Mononuclear cell (primary cell): ENCODE measurements at regions not wholly inside any gene's neighbourhood (a gene's known extent, or its start where the extent isn't known, plus 50 kb on each side); places are given as distances from the start of the nearest gene placed in this dataset.

ENCODE experiments used
- H3K27me3 ChIP-seq: 2 replicates; pipeline ENCODE4 v1.6.0; 2011; ENCODE audit warnings: low read length, control low read depth; ENCODE audit not compliant: insufficient read depth
- H3K4me1 ChIP-seq: 2 replicates; pipeline ENCODE4 v1.5.1; 2011; ENCODE audit warnings: mild to moderate bottlenecking, low read length, control low read depth; ENCODE audit not compliant: insufficient read depth
- H3K4me3 ChIP-seq: 2 replicates; pipeline ENCODE4 v1.5.1; 2011; ENCODE audit warnings: mild to moderate bottlenecking, low read length, moderate library complexity
- H3K9me3 ChIP-seq: 2 replicates; pipeline ENCODE4 v1.5.1; 2011; ENCODE audit warnings: low read depth, mild to moderate bottlenecking, control low read depth, low read length

- Histone ChIP-seq H3K4me3 (no peak overlapping the region), H3K4me1 (peaks cover 43% of the 10 kb centered on the region), H3K9me3 (no peaks in the 10 kb centered on the region), H3K27me3 (no peaks in the 10 kb centered on the region)
These were observed 165.8 kb downstream of the KCTD12 start for GRCh38 chr13:76720416-76720815.

GRCh38 chr13:76719955-76720354 lies 166.2 kb downstream of the KCTD12 start:
- H3K4me1 ChIP-seq: peaks cover 40% of the 10 kb centered on the region
- H3K4me3 ChIP-seq: no peak overlapping the region
- H3K27me3 ChIP-seq: no peaks in the 10 kb centered on the region
- no peaks in the 10 kb centered on the region for H3K9me3 ChIP-seq

DNA sequence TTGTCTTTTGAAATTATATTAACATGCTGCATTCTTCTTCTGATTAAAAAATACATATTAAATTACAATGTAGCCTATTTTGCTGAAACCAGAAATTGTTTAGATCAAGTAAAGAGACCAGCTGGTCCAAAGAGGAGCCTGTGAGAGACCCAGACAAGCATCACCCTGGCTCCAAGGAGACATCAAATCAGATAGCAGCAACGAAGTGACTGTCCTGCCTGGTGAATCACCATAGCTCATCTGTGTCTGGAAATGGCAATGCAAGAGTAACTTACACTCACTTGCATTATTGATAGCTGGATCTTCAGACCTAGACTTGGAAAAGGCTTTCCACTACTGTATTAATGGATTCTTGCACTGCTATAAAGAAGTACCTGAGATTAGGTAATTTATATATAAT lies 169.1 kb downstream of the KCTD12 start:
- Histone ChIP-seq H3K27me3 (no peaks in the 10 kb centered on the region), H3K9me3 (no peaks in the 10 kb centered on the region), H3K4me3 (no peak overlapping the region), H3K4me1 (peaks cover 17% of the 10 kb centered on the region)

- Histone ChIP-seq H3K27me3 (no peaks in the 10 kb centered on the region), H3K4me1 (peaks cover 22% of the 10 kb centered on the region), H3K4me3 (no peak overlapping the region), H3K9me3 (no peaks in the 10 kb centered on the region)
These were observed 170.6 kb downstream of the KCTD12 start for GRCh38 chr13:76715621-76716020.

DNA sequence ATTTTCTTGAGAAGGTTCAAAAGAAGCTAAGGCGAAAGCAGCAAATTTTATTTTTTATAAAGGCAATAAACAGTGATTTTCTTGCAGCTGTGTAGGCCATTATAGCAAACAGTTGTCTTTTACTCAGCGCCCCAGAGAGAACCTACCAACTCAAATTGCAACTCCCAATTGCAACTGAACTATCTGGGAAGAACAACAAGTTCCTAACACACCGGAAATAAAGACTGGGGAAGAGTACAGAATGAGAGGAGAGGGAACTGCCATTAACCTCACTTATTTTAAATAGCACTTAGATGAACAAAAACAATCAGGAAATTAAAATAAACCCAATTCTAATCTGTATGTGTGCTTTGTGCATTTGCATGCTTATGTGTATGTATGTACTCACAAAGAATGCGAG lies 171.1 kb downstream of the KCTD12 start:
- H3K4me3 ChIP-seq: no peak overlapping the region
- peaks cover 19% of the 10 kb centered on the region for H3K4me1 ChIP-seq
- H3K27me3 ChIP-seq: no peaks in the 10 kb centered on the region
- no peaks in the 10 kb centered on the region for H3K9me3 ChIP-seq

DNA sequence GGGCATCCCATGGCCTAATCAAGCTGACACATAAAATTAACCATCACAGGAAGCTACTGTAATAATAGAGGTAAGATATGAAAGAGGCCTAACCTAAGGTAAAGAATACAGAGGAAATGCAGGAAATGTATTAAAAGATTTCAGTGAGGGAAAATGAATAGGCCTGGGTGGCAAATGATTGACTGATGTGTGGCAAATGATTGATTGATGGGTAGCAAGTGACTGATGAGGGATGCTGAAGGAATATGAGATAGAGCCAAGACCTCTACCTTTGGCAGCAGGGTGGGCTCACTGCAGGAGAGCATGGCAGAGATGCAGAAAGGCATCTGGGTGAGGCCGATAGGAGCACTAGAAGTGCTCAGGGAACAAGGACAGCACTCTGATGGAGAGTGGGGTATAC lies 172.9 kb downstream of the KCTD12 start:
- H3K9me3 ChIP-seq: no peaks in the 10 kb centered on the region
- H3K27me3 ChIP-seq: no peaks in the 10 kb centered on the region
- no peak overlapping the region for H3K4me3 ChIP-seq
- H3K4me1 ChIP-seq: peaks cover 17% of the 10 kb centered on the region

DNA sequence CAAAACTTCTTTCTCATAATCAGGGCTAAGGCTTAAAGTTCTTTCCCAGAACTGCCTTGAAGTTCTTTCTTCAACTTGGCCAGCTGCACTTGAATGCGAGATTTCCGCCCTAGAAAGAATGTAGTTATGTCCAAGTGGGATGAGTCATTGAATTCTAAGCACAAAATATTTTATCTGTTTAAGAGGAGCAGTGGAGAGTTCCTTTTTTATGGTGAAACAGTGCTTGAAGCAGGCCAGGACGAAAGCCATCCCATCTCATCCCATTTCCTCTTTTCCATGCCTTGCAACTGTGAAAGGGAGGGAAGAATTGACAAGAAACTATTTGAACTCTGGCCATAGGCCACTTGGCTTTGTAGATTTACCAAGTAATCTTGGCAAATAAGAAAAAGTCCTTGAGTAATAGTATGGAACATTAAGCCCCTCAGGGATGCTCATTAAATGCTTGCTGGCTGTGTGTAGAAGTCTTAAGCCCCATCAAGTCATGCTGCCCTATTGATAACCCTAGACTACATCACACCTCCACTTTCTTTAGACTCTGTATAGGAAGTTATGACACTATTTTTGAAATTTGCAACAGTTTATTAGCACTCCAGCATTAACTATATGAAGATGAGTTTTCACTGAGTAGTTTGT lies 174.5 kb downstream of the KCTD12 start:
- Histone ChIP-seq H3K4me1 (peaks cover 17% of the 10 kb centered on the region), H3K27me3 (no peaks in the 10 kb centered on the region), H3K9me3 (no peaks in the 10 kb centered on the region), H3K4me3 (no peak overlapping the region)

GRCh38 chr13:76709851-76710250 lies 176.4 kb downstream of the KCTD12 start:
- H3K9me3 ChIP-seq: no peaks in the 10 kb centered on the region
- no peak overlapping the region for H3K4me3 ChIP-seq
- H3K4me1 ChIP-seq: peaks cover 17% of the 10 kb centered on the region
- no peaks in the 10 kb centered on the region for H3K27me3 ChIP-seq

DNA sequence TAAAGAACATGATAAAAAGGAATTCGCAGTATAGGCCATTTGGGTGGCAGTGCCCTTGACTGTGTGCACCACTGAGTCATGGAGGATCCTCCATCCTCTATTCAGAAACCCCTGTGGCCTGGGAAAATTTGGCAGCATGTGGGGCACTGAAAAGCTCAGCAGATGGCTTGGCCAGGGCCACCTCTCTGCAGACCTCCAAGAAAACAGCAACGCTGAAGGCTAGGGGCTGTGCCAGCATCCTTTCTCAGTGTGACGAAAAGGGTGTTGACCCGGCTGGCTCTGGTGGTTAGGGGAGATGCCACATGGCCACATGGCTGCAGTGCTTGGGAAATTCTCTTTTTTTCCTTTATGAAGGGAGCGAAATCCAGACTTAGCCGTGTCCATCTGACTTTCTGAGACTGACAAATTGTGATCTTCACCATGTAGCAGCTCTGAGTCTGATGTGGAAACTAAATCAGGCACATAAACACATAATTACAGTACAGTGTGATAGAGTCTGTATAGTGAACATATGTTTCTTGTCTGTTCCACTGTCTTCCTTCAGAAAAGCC lies 178.0 kb downstream of the KCTD12 start:
- Histone ChIP-seq H3K4me3 (no peak overlapping the region), H3K27me3 (no peaks in the 10 kb centered on the region), H3K4me1 (peaks cover 17% of the 10 kb centered on the region), H3K9me3 (no peaks in the 10 kb centered on the region)

DNA sequence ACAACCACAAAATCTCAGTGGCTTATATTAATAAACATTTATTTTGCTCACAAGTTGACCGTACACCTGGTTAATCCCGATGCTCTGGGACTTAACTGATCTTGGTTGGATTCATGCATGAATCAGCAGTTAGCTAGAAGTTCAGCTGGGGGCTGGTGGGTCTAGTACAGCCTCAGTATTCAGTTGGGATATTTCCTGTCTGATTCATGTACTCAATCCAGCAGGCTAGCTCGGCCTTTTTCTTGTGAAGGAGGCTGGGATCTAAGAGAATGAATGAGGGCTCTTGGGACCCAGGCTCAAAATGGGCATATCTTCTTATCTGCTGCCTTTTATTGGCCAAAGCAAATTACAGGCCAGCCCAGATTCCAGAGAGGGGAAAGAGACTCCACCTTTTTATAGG lies 178.8 kb downstream of the KCTD12 start:
- no peaks in the 10 kb centered on the region for H3K27me3 ChIP-seq
- H3K4me1 ChIP-seq: peaks cover 17% of the 10 kb centered on the region
- H3K4me3 ChIP-seq: no peak overlapping the region
- H3K9me3 ChIP-seq: no peaks in the 10 kb centered on the region

DNA sequence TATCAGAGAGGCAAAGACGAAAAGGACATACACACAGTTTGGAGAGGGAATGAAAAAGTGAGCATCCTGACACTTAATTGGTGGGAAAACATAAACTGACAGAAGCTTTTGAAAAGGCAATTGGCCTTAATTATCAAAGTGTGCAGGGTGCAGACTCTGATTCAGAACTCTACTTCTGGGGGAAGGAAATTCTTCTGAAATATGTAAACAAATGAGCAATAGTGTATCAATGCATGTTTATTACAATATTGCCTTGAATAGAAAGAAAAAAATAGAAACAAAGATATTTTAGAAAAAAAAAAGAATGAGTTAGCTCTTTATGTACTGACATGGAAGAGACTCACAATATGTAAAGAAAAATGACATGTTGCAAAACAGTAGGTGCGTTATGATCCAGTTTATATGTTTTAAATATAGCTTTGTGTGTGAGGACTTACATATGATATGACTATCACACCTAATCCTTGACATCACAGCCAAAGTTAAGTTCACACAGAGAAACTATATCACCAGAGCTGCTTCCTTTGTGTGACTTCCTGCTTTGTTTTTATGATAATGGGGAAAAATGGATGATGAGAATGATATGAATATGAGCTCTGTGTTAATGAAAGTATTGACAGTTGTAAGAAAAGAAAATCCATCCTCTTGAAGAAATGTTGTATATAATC lies 182.4 kb downstream of the KCTD12 start:
- Histone ChIP-seq H3K27me3 (no peaks in the 10 kb centered on the region), H3K4me3 (no peak overlapping the region)

GRCh38 chr13:76703216-76703615 lies 183.0 kb downstream of the KCTD12 start:
- Histone ChIP-seq H3K4me1 (no peaks in the 10 kb centered on the region), H3K27me3 (no peaks in the 10 kb centered on the region), H3K9me3 (no peaks in the 10 kb centered on the region), H3K4me3 (no peak overlapping the region)

More for the DNA sequence above, 182.4 kb downstream of the KCTD12 start:
- Histone ChIP-seq H3K9me3 (no peaks in the 10 kb centered on the region), H3K4me1 (no peaks in the 10 kb centered on the region)

DNA sequence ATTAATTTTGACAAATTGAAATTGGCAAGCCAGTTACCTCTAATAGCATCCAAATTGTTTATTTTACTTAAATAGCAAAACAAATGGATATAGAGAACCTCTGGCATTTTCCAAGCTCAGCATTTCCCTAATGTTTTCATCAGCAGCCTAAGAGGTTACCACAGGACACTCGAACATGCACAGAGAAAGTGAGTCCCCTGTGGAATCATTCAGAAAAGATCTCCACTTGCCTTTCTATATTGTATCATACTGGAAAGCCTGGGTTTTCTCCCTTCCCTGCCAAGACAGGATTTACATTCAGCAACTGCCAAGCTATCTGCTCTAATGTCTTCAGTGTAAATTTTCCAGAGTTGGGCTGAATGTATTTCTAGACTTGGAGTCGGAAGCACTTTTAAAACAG lies 188.9 kb downstream of the KCTD12 start:
- no peak overlapping the region for H3K4me3 ChIP-seq
- H3K4me1 ChIP-seq: no peaks in the 10 kb centered on the region
- H3K27me3 ChIP-seq: no peaks in the 10 kb centered on the region
- H3K9me3 ChIP-seq: no peaks in the 10 kb centered on the region

DNA sequence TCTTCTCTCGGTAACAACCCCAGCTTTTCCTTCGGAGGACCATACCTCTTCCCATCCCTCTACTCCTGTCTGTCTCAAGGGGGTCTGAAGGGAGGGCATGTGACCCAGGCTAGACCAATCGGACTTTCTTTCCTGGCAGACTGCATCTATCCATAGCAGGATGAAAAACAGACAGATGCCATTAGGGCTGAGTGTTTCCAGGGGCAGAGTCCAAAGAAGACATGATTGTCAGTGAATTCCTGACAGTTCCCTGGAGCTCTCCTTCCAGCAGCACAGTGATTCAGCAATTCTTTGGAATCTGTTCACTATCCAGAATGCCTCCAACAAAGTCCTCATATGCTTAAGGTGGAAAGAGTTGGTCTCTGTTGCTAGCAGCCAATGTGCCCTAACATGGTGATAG lies 189.8 kb downstream of the KCTD12 start:
- Histone ChIP-seq H3K4me3 (no peak overlapping the region), H3K9me3 (no peaks in the 10 kb centered on the region), H3K27me3 (no peaks in the 10 kb centered on the region), H3K4me1 (no peaks in the 10 kb centered on the region)

GRCh38 chr13:76693086-76693485 lies 193.1 kb downstream of the KCTD12 start:
- H3K4me3 ChIP-seq: no peak overlapping the region
- H3K4me1 ChIP-seq: no peaks in the 10 kb centered on the region
- H3K9me3 ChIP-seq: no peaks in the 10 kb centered on the region
- H3K27me3 ChIP-seq: no peaks in the 10 kb centered on the region

GRCh38 chr13:76692346-76692745 lies 193.9 kb downstream of the KCTD12 start:
- Histone ChIP-seq H3K4me3 (no peak overlapping the region), H3K9me3 (no peaks in the 10 kb centered on the region), H3K27me3 (no peaks in the 10 kb centered on the region), H3K4me1 (peaks cover 7% of the 10 kb centered on the region)
